ENCODE measurements at regions not wholly inside any gene's neighbourhood (a gene's known extent, or its start where the extent isn't known, plus 50 kb on each side); places are given as distances from the start of the nearest gene placed in this dataset.

DNA sequence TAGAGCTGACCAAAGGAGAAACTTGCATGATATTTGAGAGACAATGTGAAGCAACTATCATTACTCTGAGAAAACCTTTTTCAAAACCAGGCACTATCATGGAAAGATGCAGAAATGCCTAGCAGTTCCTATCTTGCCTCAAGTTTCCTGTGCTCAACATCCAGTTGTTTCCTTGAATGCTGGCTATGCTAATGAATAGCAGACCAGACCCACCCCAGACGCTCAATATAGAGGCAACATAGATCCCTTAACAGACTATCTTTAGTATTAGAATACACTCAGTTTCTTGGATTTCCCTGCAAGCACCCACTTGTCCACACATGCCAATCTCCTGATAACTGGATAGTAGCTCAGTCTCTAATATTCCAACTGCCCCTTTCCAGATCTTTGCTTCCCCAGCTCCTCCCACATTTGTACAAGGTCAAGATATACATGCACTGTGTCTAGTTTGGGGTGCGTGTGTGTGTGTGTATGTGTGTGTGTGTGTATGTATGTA lies 93.3 kb upstream of the PCSK5 start:
- Mint-ChIP-seq H3K9me3 (no peaks in the 10 kb centered on the region), H3K27ac (no peak overlapping the region), H3K27me3 (peaks cover 9 to 27% of the 10 kb centered on the region in 2 donors), H3K36me3 (no peaks in the 10 kb centered on the region), H3K4me3 (no peak overlapping the region), H3K4me1 (no peaks in the 10 kb centered on the region)
- ChIA-PET POLR2A (no interaction called here), CTCF (no interaction called here)
- H3K27ac ChIP-seq (ENCODE audit: low read length): no peak overlapping the region
- no peak for ATAC-seq (replicated peaks in 1 of 4)
- no peaks in the 10 kb centered on the region for H3K9me3 ChIP-seq
- no peak for DNase-seq
- no peak overlapping the region for H3K4me3 ChIP-seq (ENCODE audit: control insufficient read depth in 1 of 2, extremely low read depth in 1 of 2, low read length in 1 of 2)
- no peaks in the 10 kb centered on the region for H3K36me3 ChIP-seq (ENCODE audit: control insufficient read depth in 2 of 2, extremely low read depth in 1 of 2, insufficient read depth in 1 of 2, low read length in 1 of 2)
- no peaks in the 10 kb centered on the region for H3K4me1 ChIP-seq (ENCODE audit: control insufficient read depth in 1 of 2, extremely low read depth in 1 of 2, insufficient read depth in 2 of 2, low read length in 2 of 2)
- WGBS (ENCODE audit: insufficient coverage): 71% methylated on average over 1 of the region's 2 CpGs
- H3K27me3 ChIP-seq (replicated peaks in 1 of 2; ENCODE audit: control insufficient read depth in 2 of 2, extremely low read depth in 1 of 2, insufficient read depth in 2 of 2, low read length in 1 of 2): no peaks in the 10 kb centered on the region

DNA sequence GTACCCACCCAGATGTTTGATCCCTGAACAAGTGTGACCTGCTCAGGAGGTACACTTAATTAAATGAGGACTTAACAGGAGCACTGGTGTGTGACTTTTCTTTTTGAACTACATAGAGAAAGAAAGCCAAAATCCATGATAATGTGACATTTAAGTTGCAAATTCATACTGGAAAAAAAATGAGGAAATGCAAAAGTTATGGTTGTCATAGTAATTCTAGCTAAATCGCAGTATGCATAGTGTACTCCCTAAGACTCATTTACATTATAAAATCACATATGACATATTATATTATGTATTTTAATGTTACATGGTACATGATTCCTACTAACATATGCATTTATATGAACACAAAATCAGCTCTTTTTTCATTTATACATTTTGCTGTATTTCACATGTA lies 92.0 kb upstream of the PCSK5 start:
- no peaks in the 10 kb centered on the region for H3K4me1 Mint-ChIP-seq
- no CpG with 5 or more reads among the region's 1 CpG for WGBS (ENCODE audit: insufficient coverage)
- H3K9me3 ChIP-seq: no peaks in the 10 kb centered on the region
- CTCF ChIA-PET: no interaction called here
- H3K4me3 Mint-ChIP-seq: no peak overlapping the region
- ATAC-seq (replicated peaks in 1 of 4) (no peak), DNase-seq (no peak)
- peaks cover 9 to 25% of the 10 kb centered on the region in 2 donors for H3K27me3 Mint-ChIP-seq
- no peaks in the 10 kb centered on the region for H3K27me3 ChIP-seq (replicated peaks in 1 of 2; ENCODE audit: control insufficient read depth in 2 of 2, extremely low read depth in 1 of 2, insufficient read depth in 2 of 2, low read length in 1 of 2)
- H3K4me3 ChIP-seq (ENCODE audit: control insufficient read depth in 1 of 2, extremely low read depth in 1 of 2, low read length in 1 of 2): no peak overlapping the region
- H3K36me3 Mint-ChIP-seq: no peaks in the 10 kb centered on the region
- no peaks in the 10 kb centered on the region for H3K36me3 ChIP-seq (ENCODE audit: control insufficient read depth in 2 of 2, extremely low read depth in 1 of 2, insufficient read depth in 1 of 2, low read length in 1 of 2)
- no peaks in the 10 kb centered on the region for H3K9me3 Mint-ChIP-seq
- H3K27ac Mint-ChIP-seq: no peak overlapping the region
- H3K27ac ChIP-seq (ENCODE audit: low read length): no peak overlapping the region
- H3K4me1 ChIP-seq (ENCODE audit: control insufficient read depth in 1 of 2, extremely low read depth in 1 of 2, insufficient read depth in 2 of 2, low read length in 2 of 2): no peaks in the 10 kb centered on the region
- POLR2A ChIA-PET: no interaction called here

DNA sequence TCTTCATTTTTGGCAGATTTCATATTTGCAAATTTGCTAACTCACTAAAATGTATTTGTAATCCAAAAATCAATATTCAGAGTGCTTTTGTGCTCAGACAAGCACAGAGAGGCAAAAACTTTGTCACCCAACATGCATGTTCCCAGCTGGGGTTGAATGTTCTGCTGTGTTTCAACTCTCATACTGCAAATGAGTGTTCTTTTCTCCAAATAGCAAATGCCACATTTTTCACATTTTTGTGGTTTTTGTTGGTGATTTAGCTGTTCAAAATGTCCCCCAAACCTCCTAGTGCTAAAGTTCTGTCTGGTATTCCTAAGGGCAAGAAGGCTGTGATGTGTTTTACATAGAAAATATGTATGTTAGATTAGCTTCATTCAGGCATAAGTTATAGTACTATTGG lies 87.3 kb upstream of the PCSK5 start:
- POLR2A ChIA-PET: no interaction called here
- H3K4me3 Mint-ChIP-seq: no peak overlapping the region

DNA sequence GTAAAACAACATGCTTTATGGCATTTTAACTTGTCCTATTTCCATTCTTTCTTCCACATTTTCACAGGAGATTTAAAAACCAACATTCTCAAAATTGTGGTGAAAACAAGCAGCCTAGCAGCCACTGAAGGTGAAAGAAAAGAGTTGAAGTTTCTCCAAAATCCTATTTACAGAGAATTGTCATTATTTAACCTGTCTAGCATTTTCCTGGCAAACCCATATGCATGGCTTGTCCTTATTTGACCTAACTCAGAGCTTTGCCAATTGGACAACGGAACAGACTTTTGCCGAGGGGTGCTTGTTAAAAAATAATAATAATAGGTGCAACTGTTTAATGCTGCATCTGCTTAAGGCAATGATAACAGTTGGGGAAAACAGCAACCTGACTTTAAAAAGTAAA lies 80.4 kb upstream of the PCSK5 start:
- H3K36me3 ChIP-seq (ENCODE audit: control insufficient read depth in 2 of 2, extremely low read depth in 1 of 2, insufficient read depth in 1 of 2, low read length in 1 of 2): no peaks in the 10 kb centered on the region
- no peaks in the 10 kb centered on the region for H3K27me3 ChIP-seq (replicated peaks in 1 of 2; ENCODE audit: control insufficient read depth in 2 of 2, extremely low read depth in 1 of 2, insufficient read depth in 2 of 2, low read length in 1 of 2)
- no peak overlapping the region for H3K4me3 ChIP-seq (ENCODE audit: control insufficient read depth in 1 of 2, extremely low read depth in 1 of 2, low read length in 1 of 2)
- no peak overlapping the region for H3K27ac ChIP-seq (ENCODE audit: low read length)
- ChIA-PET POLR2A (no interaction called here), CTCF (no interaction called here)
- Mint-ChIP-seq H3K36me3 (no peaks in the 10 kb centered on the region), H3K4me1 (no peaks in the 10 kb centered on the region), H3K27me3 (peaks cover 0 to 15% of the 10 kb centered on the region in 2 donors), H3K27ac (no peak overlapping the region), H3K9me3 (peaks cover 7 to 21% (median 14%) of the 10 kb centered on the region in 3 donors), H3K4me3 (no peak overlapping the region)
- no peak for ATAC-seq (replicated peaks in 1 of 4)
- WGBS (ENCODE audit: insufficient coverage): no CpG with 5 or more reads among the region's 2 CpGs
- H3K9me3 ChIP-seq: no peaks in the 10 kb centered on the region
- H3K4me1 ChIP-seq (ENCODE audit: control insufficient read depth in 1 of 2, extremely low read depth in 1 of 2, insufficient read depth in 2 of 2, low read length in 2 of 2): no peaks in the 10 kb centered on the region
- no peak for DNase-seq

More for the DNA sequence above, 87.3 kb upstream of the PCSK5 start:
- Histone ChIP-seq H3K36me3 (ENCODE audit: control insufficient read depth in 2 of 2, extremely low read depth in 1 of 2, insufficient read depth in 1 of 2, low read length in 1 of 2) (no peaks in the 10 kb centered on the region), H3K27me3 (replicated peaks in 1 of 2; ENCODE audit: control insufficient read depth in 2 of 2, extremely low read depth in 1 of 2, insufficient read depth in 2 of 2, low read length in 1 of 2) (no peaks in the 10 kb centered on the region), H3K27ac (ENCODE audit: low read length) (no peak overlapping the region), H3K4me3 (ENCODE audit: control insufficient read depth in 1 of 2, extremely low read depth in 1 of 2, low read length in 1 of 2) (no peak overlapping the region), H3K4me1 (ENCODE audit: control insufficient read depth in 1 of 2, extremely low read depth in 1 of 2, insufficient read depth in 2 of 2, low read length in 2 of 2) (no peaks in the 10 kb centered on the region), H3K9me3 (no peaks in the 10 kb centered on the region)
- no peaks in the 10 kb centered on the region for H3K9me3 Mint-ChIP-seq
- no peaks in the 10 kb centered on the region for H3K36me3 Mint-ChIP-seq
- no peak for ATAC-seq (replicated peaks in 1 of 4)
- DNase-seq: no peak
- no peaks in the 10 kb centered on the region for H3K4me1 Mint-ChIP-seq
- CTCF ChIA-PET: no interaction called here
- H3K27ac Mint-ChIP-seq: no peak overlapping the region
- peaks cover 0 to 15% of the 10 kb centered on the region in 2 donors for H3K27me3 Mint-ChIP-seq

DNA sequence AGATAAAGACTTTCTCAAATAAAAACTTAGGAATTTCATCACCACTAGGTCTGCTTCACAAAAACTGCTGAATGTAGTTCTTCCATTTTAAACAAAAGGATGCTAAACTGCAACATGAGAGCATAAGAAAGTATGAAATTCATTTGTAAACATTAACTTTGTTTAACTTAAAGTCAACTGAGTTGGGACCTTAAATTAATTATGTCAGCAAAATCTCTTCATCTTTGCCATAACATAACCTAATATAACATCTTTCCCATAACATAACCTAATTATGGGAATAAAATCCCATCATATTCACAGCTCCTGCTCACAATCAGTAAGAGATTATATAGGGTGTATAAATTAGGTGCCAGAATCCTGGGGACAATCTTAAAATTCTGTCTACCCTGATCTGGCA lies 78.8 kb upstream of the PCSK5 start:
- Mint-ChIP-seq H3K9me3 (peaks cover 9 to 22% (median 16%) of the 10 kb centered on the region in 3 donors), H3K36me3 (no peaks in the 10 kb centered on the region), H3K4me1 (no peaks in the 10 kb centered on the region), H3K4me3 (no peak overlapping the region), H3K27me3 (peaks cover 0 to 9% of the 10 kb centered on the region in 2 donors), H3K27ac (no peak overlapping the region)
- Histone ChIP-seq H3K36me3 (ENCODE audit: control insufficient read depth in 2 of 2, extremely low read depth in 1 of 2, insufficient read depth in 1 of 2, low read length in 1 of 2) (no peaks in the 10 kb centered on the region), H3K9me3 (no peaks in the 10 kb centered on the region), H3K27me3 (replicated peaks in 1 of 2; ENCODE audit: control insufficient read depth in 2 of 2, extremely low read depth in 1 of 2, insufficient read depth in 2 of 2, low read length in 1 of 2) (no peaks in the 10 kb centered on the region), H3K4me1 (ENCODE audit: control insufficient read depth in 1 of 2, extremely low read depth in 1 of 2, insufficient read depth in 2 of 2, low read length in 2 of 2) (no peaks in the 10 kb centered on the region), H3K27ac (ENCODE audit: low read length) (no peak overlapping the region), H3K4me3 (ENCODE audit: control insufficient read depth in 1 of 2, extremely low read depth in 1 of 2, low read length in 1 of 2) (no peak overlapping the region)
- POLR2A ChIA-PET: no interaction called here
- ATAC-seq (replicated peaks in 1 of 4): no peak
- DNase-seq: no peak
- CTCF ChIA-PET: no interaction called here

DNA sequence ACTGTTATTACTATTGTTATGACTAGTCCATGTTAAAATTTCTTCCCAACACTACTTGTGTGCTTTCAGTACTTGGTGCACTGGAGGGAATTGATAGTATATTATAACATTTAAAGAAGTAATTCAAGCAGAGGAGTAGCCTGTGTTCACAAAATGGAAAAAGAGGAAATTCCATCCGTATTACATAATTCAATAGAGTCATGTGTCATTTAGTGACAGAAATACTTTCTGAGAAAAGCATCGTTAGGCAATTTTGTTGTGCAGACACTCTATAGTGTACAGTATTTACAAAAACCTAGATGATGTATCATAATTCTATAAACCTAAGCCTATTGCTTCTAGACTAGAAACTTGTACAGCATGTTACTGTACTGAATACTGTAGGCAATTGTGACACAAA lies 78.3 kb upstream of the PCSK5 start:
- H3K4me1 Mint-ChIP-seq: no peaks in the 10 kb centered on the region
- peaks cover 12 to 27% (median 17%) of the 10 kb centered on the region in 3 donors for H3K9me3 Mint-ChIP-seq
- no peaks in the 10 kb centered on the region for H3K9me3 ChIP-seq
- DNase-seq (no peak), ATAC-seq (replicated peaks in 1 of 4) (no peak)
- no CpG with 5 or more reads among the region's 2 CpGs for WGBS (ENCODE audit: insufficient coverage)
- H3K4me3 ChIP-seq (ENCODE audit: control insufficient read depth in 1 of 2, extremely low read depth in 1 of 2, low read length in 1 of 2): no peak overlapping the region
- H3K4me1 ChIP-seq (ENCODE audit: control insufficient read depth in 1 of 2, extremely low read depth in 1 of 2, insufficient read depth in 2 of 2, low read length in 2 of 2): no peaks in the 10 kb centered on the region
- H3K36me3 ChIP-seq (ENCODE audit: control insufficient read depth in 2 of 2, extremely low read depth in 1 of 2, insufficient read depth in 1 of 2, low read length in 1 of 2): no peaks in the 10 kb centered on the region
- CTCF ChIA-PET: no interaction called here
- H3K27ac ChIP-seq (ENCODE audit: low read length): no peak overlapping the region
- no peaks in the 10 kb centered on the region for H3K36me3 Mint-ChIP-seq
- H3K27me3 ChIP-seq (replicated peaks in 1 of 2; ENCODE audit: control insufficient read depth in 2 of 2, extremely low read depth in 1 of 2, insufficient read depth in 2 of 2, low read length in 1 of 2): no peaks in the 10 kb centered on the region
- no peak overlapping the region for H3K27ac Mint-ChIP-seq
- H3K4me3 Mint-ChIP-seq: no peak overlapping the region
- peaks cover 0 to 7% of the 10 kb centered on the region in 2 donors for H3K27me3 Mint-ChIP-seq
- POLR2A ChIA-PET: no interaction called here

DNA sequence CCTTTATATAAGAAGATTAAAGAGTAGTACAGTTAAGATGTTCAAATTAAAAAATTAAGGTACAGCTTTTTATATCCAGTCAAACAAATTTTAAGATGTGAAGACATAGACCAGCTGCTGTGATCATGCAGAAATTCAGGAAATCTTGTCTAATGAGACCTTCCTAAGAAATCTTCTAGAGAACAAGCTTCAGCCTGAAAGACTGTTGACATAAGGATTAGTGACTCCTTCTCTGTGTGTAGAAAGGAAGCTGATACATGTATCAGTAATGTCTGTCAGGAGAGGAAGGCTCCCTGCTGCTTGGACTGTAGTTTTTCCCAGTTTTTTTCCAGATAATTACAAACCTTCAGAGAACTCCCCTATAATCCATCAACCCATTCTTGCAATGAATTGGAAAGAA lies 75.8 kb upstream of the PCSK5 start:
- ChIA-PET POLR2A (no interaction called here), CTCF (no interaction called here)
- peaks cover 0 to 15% of the 10 kb centered on the region in 2 donors for H3K27me3 Mint-ChIP-seq
- no peak for DNase-seq
- ATAC-seq (replicated peaks in 1 of 4): no peak
- H3K9me3 Mint-ChIP-seq: peaks cover 12 to 38% (median 17%) of the 10 kb centered on the region in 3 donors
- H3K4me1 ChIP-seq (ENCODE audit: control insufficient read depth in 1 of 2, extremely low read depth in 1 of 2, insufficient read depth in 2 of 2, low read length in 2 of 2): no peaks in the 10 kb centered on the region
- no peak overlapping the region for H3K4me3 ChIP-seq (ENCODE audit: control insufficient read depth in 1 of 2, extremely low read depth in 1 of 2, low read length in 1 of 2)
- no peaks in the 10 kb centered on the region for H3K9me3 ChIP-seq
- no peaks in the 10 kb centered on the region for H3K36me3 Mint-ChIP-seq
- H3K36me3 ChIP-seq (ENCODE audit: control insufficient read depth in 2 of 2, extremely low read depth in 1 of 2, insufficient read depth in 1 of 2, low read length in 1 of 2): no peaks in the 10 kb centered on the region
- H3K27ac Mint-ChIP-seq: no peak overlapping the region
- H3K27ac ChIP-seq (ENCODE audit: low read length): no peak overlapping the region
- H3K4me3 Mint-ChIP-seq: no peak overlapping the region
- H3K27me3 ChIP-seq (replicated peaks in 1 of 2; ENCODE audit: control insufficient read depth in 2 of 2, extremely low read depth in 1 of 2, insufficient read depth in 2 of 2, low read length in 1 of 2): no peaks in the 10 kb centered on the region
- no peaks in the 10 kb centered on the region for H3K4me1 Mint-ChIP-seq
